Midbrain (tissue), 1 donor: ENCODE measurements at regions not wholly inside any gene's neighbourhood (a gene's known extent, or its start where the extent isn't known, plus 50 kb on each side); places are given as distances from the start of the nearest gene placed in this dataset.
"Not testable (repeated sequence)": the region's sequence is repeated elsewhere in the genome, so short reads cannot be mapped to it uniquely, and the experiment has no call there.

Experiments
- DNase-seq: peaks from one replicate; lab custom pipeline; 2025; lab: John Stamatoyannopoulos, UW

DNA sequence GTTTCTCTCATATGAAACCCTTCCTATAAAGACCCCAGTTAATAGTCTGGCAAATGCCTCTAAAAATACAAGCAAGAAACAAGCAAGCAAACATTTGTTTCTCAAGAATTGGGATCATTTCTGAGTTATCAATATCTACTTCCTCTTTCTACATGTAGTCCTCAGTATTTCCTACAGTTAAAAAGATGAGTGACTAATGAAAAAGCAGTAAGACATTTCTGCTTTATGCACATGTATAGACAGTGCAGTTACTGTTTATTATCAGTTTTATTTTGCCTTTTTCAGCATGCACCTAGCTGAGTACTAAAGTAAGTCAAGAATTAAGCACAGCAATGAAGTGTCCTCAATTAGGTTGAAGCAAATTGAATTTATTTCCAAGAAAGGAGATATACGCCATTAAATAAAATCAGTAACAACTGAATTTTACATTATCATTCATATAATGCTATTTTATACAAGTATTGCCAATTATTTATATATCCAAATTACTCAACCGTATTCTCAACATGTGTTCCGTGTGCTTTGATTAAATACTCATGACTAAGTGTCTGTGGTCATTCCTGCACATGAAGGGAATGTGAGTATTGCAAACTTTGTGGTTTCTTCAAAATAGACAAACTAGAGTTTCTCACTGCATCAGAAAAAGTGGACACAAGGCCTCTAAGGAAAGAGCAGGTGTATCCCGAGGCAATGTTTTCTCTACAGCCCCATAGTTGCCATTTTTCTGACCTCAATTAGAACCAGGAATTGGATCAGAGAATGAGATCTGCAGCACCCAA is 159.3 kb upstream of the MARCKS start:
- DNase-seq: no peak

DNA sequence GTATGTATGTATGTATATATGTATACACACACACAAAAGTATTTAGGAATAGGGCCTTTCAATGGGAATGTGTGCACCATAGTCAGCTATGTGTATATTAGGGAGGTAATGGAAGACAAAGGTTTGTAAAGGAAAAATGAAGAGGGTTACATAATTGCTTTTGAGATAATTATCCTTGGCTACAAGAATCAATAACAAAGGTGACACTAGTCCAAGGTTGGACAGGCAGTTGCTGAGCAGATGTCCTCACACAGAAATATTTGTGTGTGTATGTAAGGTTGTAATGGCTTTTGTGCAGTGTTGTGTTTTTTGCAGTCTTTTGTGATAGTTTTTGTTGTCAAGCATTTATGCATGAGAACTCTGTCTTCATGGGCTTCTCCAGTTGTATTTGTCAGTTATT is 157.9 kb upstream of the MARCKS start:
- DNase-seq: no peak

DNA sequence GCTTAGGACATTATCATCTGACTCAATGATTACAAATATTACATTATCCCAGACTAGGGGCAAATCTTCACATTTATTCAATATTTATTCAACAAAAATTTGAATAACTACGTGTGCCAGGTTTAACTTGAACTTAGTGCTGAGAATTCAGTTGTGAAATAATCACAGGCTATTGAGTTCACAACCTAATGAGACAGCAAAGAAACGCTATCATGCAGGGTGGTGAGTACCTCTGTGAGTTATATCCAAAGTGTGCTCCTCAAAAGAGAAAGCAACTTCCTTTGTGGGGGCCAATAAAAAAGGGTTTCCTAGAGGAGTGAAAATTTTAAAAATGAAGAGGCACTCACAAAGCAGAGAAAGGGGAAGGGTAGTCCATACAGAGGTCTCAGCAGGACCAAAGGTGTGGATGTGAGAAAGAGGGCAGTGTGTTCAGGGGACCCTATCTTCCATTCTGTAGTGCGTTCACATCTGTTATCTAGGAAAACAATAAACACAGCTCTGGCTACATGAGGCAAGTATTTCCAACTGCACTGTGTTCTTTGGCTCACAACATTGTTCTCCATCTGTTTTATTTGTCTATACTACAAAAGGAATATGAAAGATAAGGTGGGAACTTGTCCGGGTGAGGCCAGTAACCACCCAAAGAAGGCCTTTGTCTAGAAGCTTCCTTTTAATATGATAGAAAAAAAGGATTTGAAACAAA is 155.4 kb upstream of the MARCKS start:
- DNase-seq: no peak

DNA sequence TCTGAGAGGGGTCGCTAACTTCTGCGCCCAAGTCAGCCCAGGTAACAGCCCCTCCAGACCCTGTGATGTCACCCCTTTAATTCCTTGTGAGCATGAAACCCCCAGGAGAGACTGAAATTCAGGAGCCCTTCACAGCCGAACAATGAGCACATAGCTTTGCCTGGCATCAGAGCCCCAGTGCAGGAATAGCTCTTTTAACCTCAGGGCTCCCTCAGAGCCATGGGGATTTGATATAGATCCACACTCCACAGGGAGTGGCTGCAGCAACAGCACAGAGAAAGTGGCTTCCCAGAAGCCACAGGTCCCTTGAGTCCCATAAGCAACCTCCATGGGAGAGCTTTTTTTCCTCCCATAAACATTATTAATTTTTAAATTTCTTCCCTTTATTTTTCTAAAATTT is 150.0 kb upstream of the MARCKS start:
- DNase-seq: no peak

DNA sequence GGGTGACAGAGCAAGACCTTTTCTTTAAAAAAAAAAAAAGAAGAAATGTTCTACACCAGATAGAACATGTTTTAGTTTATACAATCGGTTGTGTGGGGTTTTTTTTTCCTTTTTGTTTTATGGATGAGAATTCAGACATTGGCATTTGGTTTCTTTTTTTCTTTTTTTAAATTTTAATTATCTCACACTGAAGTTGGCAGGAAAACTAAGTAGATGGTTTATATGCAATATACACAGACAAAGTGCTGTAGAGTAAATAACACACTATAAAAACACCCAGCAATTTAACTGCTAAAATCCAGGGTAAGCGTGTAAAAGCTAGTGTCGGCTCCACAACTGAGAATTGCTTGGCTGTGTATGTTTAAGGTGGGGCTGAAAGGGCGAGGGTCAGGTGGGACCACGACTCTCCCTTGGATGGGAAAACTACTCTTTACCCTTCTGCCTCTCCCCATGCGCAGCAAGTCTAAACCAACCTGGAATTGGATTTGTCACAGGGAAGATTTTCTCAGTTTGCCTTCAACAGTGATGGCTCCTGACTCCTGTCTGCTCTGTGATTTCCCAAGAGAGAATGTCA is 147.1 kb upstream of the MARCKS start:
- no peak for DNase-seq

DNA sequence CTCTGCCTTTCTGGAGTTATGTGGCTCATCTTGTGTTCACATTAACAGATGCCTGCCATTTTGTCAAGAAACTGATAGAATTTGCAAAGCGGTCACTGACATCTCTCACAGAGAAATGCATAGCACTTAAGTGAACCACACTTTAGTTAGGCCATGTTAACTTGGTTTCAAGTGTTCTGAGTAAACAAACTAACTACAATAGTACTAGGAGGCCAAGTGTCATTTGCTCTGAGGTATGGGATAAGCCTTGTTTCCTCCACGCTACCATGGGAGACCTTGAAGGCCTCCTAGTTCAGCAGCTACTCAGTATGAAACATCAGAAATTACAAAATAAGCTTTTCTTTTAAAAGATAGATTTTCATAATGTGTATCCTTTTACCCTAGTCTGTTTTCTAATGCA is 143.5 kb upstream of the MARCKS start:
- no peak for DNase-seq

DNA sequence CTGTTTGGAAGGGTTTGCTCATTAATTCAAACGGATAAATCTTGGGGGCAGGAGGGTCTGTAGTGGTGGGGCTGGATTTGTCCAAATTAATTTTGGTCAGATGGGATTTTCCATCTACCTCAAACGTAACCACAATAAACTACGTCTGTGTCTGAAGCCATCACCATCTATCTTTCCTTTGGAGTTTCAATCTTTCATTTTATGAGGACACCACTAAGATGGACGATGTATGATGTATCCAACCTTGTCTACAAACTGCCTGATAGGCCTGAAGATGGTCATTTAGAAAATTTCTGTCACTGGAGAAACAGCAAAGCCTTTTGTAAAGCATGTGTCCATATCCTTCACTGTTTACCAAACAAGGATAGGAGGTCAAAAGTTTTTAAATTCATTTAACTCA is 138.6 kb upstream of the MARCKS start:
- DNase-seq: no peak

DNA sequence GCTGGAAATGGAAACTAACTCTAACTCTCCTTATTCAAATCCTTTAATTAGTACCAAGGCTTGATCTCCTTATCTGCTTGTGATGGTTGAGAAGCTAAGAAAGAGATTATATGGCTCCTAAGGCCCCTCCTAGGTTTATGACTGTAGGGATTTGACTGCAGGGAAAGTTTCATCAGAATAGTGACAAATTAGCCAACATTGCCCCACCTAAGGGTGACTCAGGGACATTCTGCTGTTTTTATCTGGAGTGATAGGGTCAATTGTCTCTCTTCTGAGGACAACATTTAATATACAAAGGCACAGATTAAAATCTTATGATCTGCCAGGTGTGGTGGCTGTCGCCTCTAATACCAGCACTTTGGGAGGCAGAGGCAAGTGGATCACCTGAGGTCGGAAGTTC is 138.1 kb upstream of the MARCKS start:
- DNase-seq: no peak

DNA sequence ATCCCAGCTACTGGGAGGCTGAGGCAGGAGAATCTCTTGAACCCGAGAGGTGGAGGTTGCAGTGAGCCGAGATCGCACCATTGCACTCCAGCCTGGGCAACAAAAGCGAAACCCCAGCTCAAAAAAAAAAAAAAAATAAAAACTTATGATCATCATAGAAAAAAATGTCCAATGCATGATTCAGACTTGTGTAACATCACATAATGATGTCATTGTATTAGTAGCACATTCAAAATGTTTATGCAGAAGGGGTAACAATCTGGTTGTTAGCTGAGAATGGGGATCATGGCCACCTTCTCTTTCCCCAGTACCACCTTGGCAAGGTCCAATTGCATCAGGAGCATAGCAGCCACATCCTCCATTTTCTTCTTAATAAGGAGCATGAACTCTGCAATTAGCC is 137.6 kb upstream of the MARCKS start:
- no peak for DNase-seq

DNA sequence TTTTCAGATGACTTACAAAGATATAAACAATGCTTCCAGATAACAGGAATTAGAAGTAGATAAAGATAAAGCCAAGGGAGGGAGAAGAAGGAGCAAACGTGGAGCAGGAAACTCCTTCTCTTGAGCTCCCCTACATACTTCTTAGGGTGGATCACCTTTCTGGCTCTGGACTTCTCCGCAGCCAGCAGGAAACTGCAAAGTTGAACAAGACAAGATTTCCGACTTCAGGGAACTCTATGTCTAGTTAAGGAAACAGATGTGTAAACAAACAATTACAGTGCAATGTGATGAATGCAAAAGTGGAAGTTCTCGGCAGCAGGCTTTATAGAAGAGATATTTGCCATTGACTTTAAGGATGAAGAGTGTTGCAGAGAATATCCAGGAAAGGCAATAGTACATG is 134.0 kb upstream of the MARCKS start:
- no peak for DNase-seq

DNA sequence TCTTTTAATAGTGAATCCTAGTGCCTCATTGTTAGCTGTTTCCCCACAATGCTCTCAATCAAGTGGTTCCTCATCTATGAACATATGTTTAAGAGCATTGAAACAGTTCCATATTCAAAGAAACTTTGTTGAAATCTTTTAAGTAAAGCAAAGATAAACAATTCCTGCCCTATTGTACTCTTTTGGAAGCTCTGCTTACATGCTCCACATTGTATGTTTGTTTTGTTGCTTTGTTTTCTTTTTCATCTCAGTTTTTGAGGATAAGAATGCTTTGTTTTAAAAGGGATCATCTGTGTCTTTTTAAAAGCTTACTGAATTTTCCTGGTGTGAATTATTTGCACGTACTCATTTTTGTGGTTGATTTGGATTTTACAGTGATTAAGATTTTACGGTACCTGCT is 132.2 kb upstream of the MARCKS start:
- DNase-seq: not testable (repeated sequence)

DNA sequence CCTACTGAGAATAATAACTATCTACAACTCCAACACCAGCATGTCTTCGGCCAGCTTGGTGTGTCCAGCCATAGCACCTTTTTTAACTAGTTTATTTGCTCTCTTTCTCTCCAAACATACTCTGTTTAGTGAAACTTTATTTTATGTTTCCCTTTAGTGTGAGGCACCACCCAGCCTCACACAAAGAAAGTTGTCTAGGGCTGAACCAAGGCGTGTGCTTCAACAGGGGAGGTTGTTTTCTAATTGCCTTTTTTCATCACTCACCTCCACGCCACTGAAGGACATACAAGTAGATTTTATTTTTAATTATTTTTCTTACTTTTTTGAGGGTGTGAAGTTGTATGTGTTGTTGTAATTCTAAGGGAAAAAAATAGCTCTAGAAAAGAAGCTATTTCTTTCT is 125.6 kb upstream of the MARCKS start:
- DNase-seq: no peak

DNA sequence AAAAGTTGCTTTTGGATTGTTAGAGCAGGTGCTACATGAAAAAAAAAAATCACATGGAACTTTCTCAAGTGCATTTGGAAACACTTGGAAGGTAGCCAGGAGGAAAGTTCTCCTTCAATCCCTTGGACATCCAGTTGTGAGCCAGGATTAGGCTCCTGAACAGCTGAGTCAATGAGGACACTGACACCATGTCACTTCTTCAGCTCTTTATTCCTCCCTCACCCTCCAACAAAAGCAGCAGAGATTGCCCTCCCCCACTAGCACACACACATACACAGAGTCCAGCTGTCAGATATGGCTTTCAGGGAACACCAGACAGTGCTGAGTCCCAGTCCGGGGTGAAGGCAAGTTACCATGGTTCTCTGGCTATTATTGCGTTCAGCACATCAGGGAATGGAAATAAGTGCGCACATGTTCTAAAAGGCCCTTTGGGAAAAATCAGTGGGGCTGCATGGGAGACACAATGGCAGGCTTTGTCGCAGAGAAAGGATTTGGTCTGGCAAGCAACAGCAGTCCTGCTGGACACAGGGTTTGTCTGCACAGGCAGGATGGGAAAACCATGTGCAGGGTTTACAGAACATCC is 124.7 kb upstream of the MARCKS start:
- DNase-seq: peak; percentile 58

DNA sequence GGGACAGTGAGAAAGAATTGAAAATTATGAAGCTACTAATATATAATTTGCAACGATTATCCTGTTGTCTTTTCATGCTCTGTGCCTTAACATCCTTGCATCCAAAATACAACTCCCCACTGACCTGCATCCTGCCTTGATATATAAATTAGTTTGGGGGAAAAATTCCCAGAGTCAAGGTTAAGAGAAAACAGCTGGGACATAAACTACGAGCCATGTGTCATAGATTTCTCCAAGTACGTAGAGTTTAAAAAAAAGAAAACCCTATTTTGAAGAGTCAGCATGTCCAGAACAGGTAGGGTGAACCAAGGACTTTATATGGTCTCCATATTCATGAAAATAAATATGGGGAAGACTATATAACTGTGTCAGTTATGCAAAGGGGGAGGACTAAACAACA is 123.8 kb upstream of the MARCKS start:
- no peak for DNase-seq

DNA sequence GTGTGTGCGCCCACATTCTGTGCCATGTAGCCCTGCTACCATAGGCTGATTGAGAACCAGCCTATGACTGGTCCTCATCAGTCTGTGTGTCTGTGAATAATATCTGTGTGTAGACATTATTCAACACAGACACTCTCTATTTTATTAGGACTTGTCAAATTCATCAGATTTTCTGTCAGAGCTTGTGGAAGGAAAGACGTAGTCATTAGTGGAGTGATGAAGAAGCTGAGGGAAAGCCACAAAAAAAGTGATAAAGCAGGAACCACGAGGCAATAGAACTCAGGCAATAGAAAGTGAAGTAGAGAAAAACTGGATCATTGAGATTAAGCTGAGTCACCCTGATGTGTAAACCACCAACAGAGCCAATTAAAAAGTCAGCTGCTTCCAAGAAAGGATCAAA is 122.2 kb upstream of the MARCKS start:
- no peak for DNase-seq

DNA sequence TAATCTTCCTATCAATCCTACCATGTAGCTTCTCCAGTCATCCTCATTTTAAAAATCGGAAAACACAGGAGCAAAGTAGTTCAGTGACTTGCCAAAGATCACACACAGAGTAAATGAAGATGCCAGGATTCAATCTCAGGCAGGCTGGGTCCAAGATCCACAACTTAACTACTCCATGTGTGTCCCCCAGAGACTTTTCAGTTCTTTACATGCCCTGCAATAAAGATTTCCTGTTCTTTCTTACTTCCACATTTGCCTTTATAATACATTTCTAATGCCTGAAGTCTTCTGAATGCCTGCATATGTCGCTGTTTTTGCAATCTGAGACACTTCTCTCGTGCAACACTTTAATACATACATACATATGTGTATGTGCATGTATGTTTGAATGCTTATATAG is 121.7 kb upstream of the MARCKS start:
- DNase-seq: no peak

DNA sequence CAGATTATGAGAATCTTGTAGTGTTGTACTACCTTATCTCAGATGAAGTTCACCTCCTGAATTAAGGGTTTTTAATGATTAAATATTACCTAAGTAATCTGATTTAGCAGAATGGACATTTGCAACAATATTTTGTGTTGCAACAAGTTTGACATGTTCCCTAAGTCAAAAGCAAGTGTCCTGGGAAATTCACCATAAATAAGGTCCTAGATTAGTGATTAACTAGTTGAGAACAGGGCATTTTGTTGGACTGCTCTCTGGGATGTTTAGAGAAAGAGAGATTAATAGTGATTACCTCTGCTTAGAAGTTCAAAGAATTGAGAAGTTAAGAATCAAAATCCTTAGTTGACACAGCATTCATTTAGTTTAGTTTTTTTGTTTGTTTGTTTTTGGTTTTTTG is 120.2 kb upstream of the MARCKS start:
- no peak for DNase-seq

DNA sequence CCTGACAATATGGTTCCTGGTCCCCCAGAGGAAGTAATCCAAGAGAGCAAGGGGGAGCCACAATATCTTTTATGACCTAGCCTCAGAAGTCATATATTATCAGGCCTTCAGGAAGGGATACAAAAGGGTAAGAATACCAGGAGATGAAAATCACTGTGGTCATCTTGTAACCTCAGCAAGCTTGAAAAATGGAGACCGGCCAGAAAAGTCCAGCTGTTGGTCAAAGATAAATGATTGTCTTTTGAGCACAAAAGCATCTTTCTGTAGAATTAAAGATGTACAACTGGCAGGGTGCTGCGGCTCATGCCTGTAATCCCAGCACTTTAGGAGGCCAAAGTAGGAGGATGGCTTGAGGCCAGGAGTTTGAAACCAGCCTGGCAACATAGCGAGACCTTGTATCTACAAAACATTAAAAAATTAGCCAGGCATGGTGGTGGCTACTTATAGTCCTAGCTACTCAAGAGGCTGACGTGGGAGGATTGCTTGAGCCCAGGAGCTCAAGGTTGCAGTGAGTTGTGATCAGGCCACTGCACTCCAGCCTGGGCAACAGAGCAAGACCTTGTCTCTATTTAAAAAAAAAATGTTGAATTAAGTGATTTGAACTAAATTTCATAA is 118.0 kb upstream of the MARCKS start:
- no peak for DNase-seq

DNA sequence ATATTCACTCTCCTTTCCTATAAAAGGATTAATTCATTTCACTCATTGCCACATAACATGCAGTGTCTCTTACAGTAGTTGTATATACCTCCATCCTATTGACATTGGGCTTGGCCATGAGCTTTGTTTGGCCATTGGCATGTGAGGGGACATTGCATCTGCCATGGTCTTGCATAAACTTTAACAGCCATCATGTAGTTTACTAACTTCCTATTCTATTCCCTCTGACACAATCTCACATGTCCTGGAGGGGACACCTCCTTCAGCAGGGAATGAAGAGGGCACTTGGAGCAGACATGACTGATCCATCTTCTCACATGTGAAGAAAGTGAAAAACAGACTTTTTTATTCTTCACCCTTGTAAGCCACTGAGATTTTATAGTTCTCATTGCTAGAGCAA is 115.5 kb upstream of the MARCKS start:
- DNase-seq: no peak

DNA sequence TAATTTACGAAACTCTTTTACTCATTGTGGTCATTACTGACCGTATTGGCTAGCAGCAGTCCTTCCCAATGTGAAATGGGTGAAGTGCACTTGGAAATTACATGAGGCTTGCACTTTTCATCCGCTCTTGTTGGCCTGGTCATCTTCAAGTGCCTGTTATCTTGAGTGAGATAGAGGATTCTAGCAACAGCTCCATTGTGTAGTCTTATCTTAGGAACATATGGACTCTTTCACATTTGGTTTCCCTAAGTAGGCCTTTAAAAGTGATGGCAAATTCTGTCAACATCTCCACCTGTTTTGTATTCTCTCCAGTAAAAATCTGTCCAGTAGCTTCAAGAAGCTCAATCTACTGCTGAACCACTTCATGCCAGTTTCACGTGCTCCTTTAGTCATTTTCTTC is 114.8 kb upstream of the MARCKS start:
- no peak for DNase-seq

DNA sequence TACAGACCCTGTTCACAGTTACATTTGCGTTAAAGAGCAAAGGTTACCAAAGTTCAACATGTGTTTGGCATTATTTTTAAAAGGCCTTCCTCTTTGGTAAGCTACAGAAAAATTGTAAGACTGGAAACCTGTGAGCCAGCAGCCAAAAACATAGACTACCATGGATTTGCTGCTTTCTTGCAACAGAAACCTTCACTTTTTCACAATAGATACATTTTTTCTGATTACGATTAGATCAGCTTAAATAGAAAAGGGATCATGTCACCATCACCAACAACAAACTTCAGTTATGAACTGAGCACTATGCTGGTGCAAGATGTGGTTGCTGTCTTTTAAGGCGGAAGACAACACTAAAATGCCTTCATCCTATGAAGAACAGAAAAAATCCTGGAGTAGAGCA is 112.3 kb upstream of the MARCKS start:
- DNase-seq: no peak

DNA sequence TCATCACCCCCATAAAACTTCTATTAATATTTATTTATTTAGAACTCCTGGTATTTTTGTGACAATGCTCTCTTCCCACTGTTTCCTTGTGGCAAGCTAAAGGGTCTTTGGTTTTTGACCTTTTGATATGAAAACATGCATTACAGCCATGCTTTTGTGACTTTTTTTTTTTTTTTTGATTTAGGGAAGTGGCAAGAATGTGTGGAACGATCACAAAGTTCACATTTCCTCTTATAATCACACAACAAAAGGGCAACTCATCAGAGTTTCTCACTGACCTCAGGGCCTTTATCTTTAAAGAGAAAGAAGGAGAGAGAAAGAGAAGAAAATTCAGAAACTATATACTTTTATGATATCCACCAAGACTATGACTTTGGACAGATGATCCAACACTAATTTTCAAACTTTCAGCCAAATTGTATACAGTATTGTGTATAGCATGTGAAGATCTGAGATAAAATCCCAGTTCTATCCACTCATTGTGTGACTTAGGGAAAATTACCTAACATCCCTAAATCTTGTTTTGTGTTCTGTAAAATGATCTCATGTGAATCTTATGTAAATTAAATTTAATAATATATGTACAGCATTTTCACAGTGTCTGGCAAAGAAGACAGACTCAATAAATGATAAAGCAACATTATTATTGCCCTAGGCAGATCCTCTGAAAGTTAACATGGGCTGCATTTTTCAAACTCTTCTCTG is 106.8 kb upstream of the MARCKS start:
- no peak for DNase-seq
